ENCODE measurements at regions not wholly inside any gene's neighbourhood (a gene's known extent, or its start where the extent isn't known, plus 50 kb on each side); places are given as distances from the start of the nearest gene placed in this dataset.

- TF ChIP-seq ZNF70 (CRISPR knock-in tag; IDR thresholded peaks at IDR 0.05) (no peak), ARNTL (CRISPR knock-in tag; IDR thresholded peaks at IDR 0.05; ENCODE audit: borderline replicate concordance, low read depth) (no peak), RARB (CRISPR knock-in tag; IDR thresholded peaks at IDR 0.05) (no peak), SNAI2 (CRISPR knock-in tag; IDR thresholded peaks at IDR 0.05) (no peak), CSRNP3 (CRISPR knock-in tag; IDR thresholded peaks at IDR 0.05) (no peak), ZFP3 (CRISPR knock-in tag; IDR thresholded peaks at IDR 0.05) (no peak), ZFP30 (CRISPR knock-in tag; IDR thresholded peaks at IDR 0.05) (no peak), ESRRG (CRISPR knock-in tag; IDR thresholded peaks at IDR 0.05) (no peak), CSDC2 (CRISPR knock-in tag; IDR thresholded peaks at IDR 0.05) (no peak), CREB5 (CRISPR knock-in tag; IDR thresholded peaks at IDR 0.05; ENCODE audit: low read depth) (no peak), PPARA (CRISPR knock-in tag; IDR thresholded peaks at IDR 0.05; ENCODE audit: borderline replicate concordance) (no peak)
These were observed 483.4 kb upstream of the PCDH9 start for GRCh38 chr13:67713571-67713970.
